ENCODE measurements at regions not wholly inside any gene's neighbourhood (a gene's known extent, or its start where the extent isn't known, plus 50 kb on each side); places are given as distances from the start of the nearest gene placed in this dataset.

DNA sequence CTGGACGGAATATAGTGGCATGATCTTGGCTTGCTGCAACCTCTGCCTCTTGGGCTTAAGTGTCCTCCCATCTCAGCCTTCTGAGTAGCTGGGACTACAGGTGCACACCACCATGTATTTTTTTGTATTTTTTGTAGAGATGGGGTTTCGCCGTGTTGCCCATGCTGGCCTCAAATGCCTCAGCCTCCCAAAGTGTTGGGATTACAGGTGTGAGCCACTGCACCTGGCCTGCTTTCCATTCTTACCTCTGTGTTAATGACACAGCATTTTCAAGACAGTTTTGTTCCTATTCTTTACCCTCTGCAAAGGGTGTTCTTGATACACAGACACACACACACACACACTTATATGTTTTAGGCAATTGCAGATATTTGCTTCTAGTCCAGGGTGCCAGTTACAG lies 113.3 kb downstream of the LRRC70 start:
- TF ChIP-seq, protein P1, sequence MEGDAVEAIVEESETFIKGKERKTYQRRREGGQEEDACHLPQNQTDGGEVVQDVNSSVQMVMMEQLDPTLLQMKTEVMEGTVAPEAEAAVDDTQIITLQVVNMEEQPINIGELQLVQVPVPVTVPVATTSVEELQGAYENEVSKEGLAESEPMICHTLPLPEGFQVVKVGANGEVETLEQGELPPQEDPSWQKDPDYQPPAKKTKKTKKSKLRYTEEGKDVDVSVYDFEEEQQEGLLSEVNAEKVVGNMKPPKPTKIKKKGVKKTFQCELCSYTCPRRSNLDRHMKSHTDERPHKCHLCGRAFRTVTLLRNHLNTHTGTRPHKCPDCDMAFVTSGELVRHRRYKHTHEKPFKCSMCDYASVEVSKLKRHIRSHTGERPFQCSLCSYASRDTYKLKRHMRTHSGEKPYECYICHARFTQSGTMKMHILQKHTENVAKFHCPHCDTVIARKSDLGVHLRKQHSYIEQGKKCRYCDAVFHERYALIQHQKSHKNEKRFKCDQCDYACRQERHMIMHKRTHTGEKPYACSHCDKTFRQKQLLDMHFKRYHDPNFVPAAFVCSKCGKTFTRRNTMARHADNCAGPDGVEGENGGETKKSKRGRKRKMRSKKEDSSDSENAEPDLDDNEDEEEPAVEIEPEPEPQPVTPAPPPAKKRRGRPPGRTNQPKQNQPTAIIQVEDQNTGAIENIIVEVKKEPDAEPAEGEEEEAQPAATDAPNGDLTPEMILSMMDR (IDR thresholded peaks at IDR 0.05; ENCODE audit: low read depth, low read length) = no peak
- TF ChIP-seq MYC (IDR thresholded peaks at IDR 0.05; ENCODE audit: low read depth, low read length) = no peak
